PC-3 (cell line): ENCODE measurements at regions not wholly inside any gene's neighbourhood (a gene's known extent, or its start where the extent isn't known, plus 50 kb on each side); places are given as distances from the start of the nearest gene placed in this dataset.

ENCODE experiments used
- ATAC-seq: fragments of 200-7000 bp; cut with Tn5 transposase; 2 replicates; pipeline ENCODE4 v1.9.1; 2020; ENCODE audit warnings: mild to moderate bottlenecking, moderate library complexity
- BruUV-seq: library from RNA; stranded (reverse); fragments of 400-500 nt; replicated peaks from 2 replicates; lab custom pipeline; 2021; lab: Mats Ljungman, UMichigan
- CTCF ChIA-PET: fragments of 300-600 bp; sonication (Branson Sonifier 250); formaldehyde crosslinking; loops from one replicate; lab custom pipeline; 2022; ENCODE audit warnings: antibody characterized with exemption; lab: Charles Lee
- POLR2A ChIA-PET: fragments of 300-600 bp; sonication (Branson Sonifier 250); formaldehyde crosslinking; loops from one replicate; lab custom pipeline; 2022; ENCODE audit warnings: antibody characterized with exemption; ENCODE audit not compliant: unreplicated experiment; lab: Charles Lee
- DNase-seq: peaks from one replicate; pipeline ENCODE4 v3.0.0-alpha.2; 2015
- H2AFZ ChIP-seq: fragments of 300-600 bp; sonication (generic); 2 replicates; pipeline ENCODE4 v1.6.0; 2016; ENCODE audit warnings: antibody characterized with exemption, low read length
- H3F3A ChIP-seq: fragments of 300-600 bp; sonication (generic); one replicate; pipeline ENCODE4 v1.6.0; 2017; ENCODE audit warnings: antibody characterized with exemption, low read length, control low read depth, mild to moderate bottlenecking; ENCODE audit not compliant: unreplicated experiment
- H3K27ac ChIP-seq: fragments of 300-600 bp; sonication (generic); 2 replicates; pipeline ENCODE4 v1.5.1; 2016; ENCODE audit warnings: mild to moderate bottlenecking, low read length
- H3K27me3 ChIP-seq: fragments of 300-600 bp; sonication (generic); 2 replicates; pipeline ENCODE4 v1.6.1; 2016; ENCODE audit warnings: low read length, mixed read lengths
- H3K36me3 ChIP-seq: fragments of 300-600 bp; sonication (generic); 2 replicates; pipeline ENCODE4 v1.6.1; 2016; ENCODE audit warnings: low read depth, mixed run types, low read length, mixed read lengths
- H3K4me1 ChIP-seq: fragments of 300-600 bp; sonication (generic); 2 replicates; pipeline ENCODE4 v1.5.1; 2016; ENCODE audit warnings: low read length; ENCODE audit not compliant: insufficient read depth
- H3K4me2 ChIP-seq: fragments of 300-600 bp; sonication (generic); 2 replicates; pipeline ENCODE4 v1.6.0; 2016; ENCODE audit warnings: low read length
- H3K4me3 ChIP-seq: fragments of 300-600 bp; sonication (generic); 2 replicates; pipeline ENCODE4 v1.5.1; 2016; ENCODE audit warnings: mild to moderate bottlenecking, low read length, mixed read lengths
- H3K79me2 ChIP-seq: fragments of 300-600 bp; sonication (generic); 2 replicates; pipeline ENCODE4 v1.6.1; 2017; ENCODE audit warnings: low read length, mixed read lengths
- H3K9ac ChIP-seq: fragments of 300-600 bp; sonication (generic); 2 replicates; pipeline ENCODE4 v1.6.0; 2016; ENCODE audit warnings: mild to moderate bottlenecking, low read length
- H3K9me2 ChIP-seq: fragments of 300-600 bp; sonication (generic); replicated peaks from 2 replicates; pipeline ENCODE4 v1.6.1; 2016; ENCODE audit warnings: mixed run types, low read length, mixed read lengths
- H3K9me3 ChIP-seq: fragments of 300-600 bp; sonication (generic); 2 replicates; pipeline ENCODE4 v1.6.1; 2016; ENCODE audit warnings: low read length, mixed read lengths
- H4K20me1 ChIP-seq: fragments of 300-600 bp; sonication (generic); 2 replicates; pipeline ENCODE4 v1.6.1; 2016; ENCODE audit warnings: low read length, mixed read lengths
- CTCF ChIP-seq: fragments of 300-600 bp; sonication (generic); conservative IDR thresholded peaks from 2 replicates; pipeline ENCODE4 v1.5.1; 2017; ENCODE audit warnings: antibody characterized with exemption, low read depth, mild to moderate bottlenecking, low read length
- EZH2 ChIP-seq: fragments of 300-600 bp; sonication (generic); IDR thresholded peaks from one replicate; pipeline ENCODE4 v1.6.1; 2017; ENCODE audit warnings: antibody characterized with exemption, mild to moderate bottlenecking, low read length; ENCODE audit not compliant: unreplicated experiment
- EZH2phosphoT487 ChIP-seq: fragments of 300-600 bp; sonication (generic); IDR thresholded peaks from 2 replicates; pipeline ENCODE4 v1.6.1; 2018; ENCODE audit warnings: mild to moderate bottlenecking, antibody characterized with exemption, low read length, borderline replicate concordance
- intact Hi-C: fragments of 100-400 bp; cut with micrococcal nuclease; formaldehyde crosslinking; loops from 2 replicates; pipeline ENCODE4 v1.9.0; 2023

- Histone ChIP-seq H3F3A (no peaks in the 10 kb centered on the region), H3K79me2 (no peaks in the 10 kb centered on the region), H3K4me1 (no peaks in the 10 kb centered on the region), H3K4me3 (no peak overlapping the region), H3K9me3 (no peaks in the 10 kb centered on the region), H3K9ac (no peak overlapping the region), H3K27me3 (no peaks in the 10 kb centered on the region; the same call in 1 of the 2 replicates), H2AFZ (no peak overlapping the region), H3K4me2 (no peak overlapping the region), H3K36me3 (no peaks in the 10 kb centered on the region), H3K9me2 (no peaks in the 10 kb centered on the region), H3K27ac (no peak overlapping the region), H4K20me1 (no peaks in the 10 kb centered on the region)
- DNase-seq, result no peak
- ChIA-PET CTCF (no interaction called here), POLR2A (no interaction called here)
- no peak for TF ChIP-seq EZH2
- TF ChIP-seq CTCF, result no peak
- TF ChIP-seq EZH2phosphoT487, result no peak
- intact Hi-C loops, result no loop called here
- ATAC-seq, result no peak
- BruUV-seq, result no TSS peak
Observed at GRCh38 chr1:102241431-102242338, 245.0 kb upstream of the OLFM3 start.

- DNase-seq (no peak), ATAC-seq (no peak)
- no peaks in the 10 kb centered on the region for H3K79me2 ChIP-seq
- no peak for TF ChIP-seq EZH2
- TF ChIP-seq EZH2phosphoT487, result no peak
- TF ChIP-seq CTCF, result no peak
- H3K4me3 ChIP-seq, result no peak overlapping the region
- BruUV-seq, result no TSS peak
- ChIA-PET CTCF (no interaction called here), POLR2A (no interaction called here)
- H3K4me1 ChIP-seq, result no peaks in the 10 kb centered on the region
- H3K36me3 ChIP-seq, result no peaks in the 10 kb centered on the region
- H2AFZ ChIP-seq, result no peak overlapping the region
- H3K27me3 ChIP-seq, result peaks cover 3% of the 10 kb centered on the region; the same call in 1 of the 2 replicates
- H3K9ac ChIP-seq, result no peak overlapping the region
- H3K9me3 ChIP-seq, result no peaks in the 10 kb centered on the region
- H3K27ac ChIP-seq, result no peak overlapping the region
- no peaks in the 10 kb centered on the region for H3K9me2 ChIP-seq
- no peaks in the 10 kb centered on the region for H4K20me1 ChIP-seq
- intact Hi-C loops, result no loop called here
- no peak overlapping the region for H3K4me2 ChIP-seq
- no peaks in the 10 kb centered on the region for H3F3A ChIP-seq
Observed at GRCh38 chr1:102239247-102239646, 242.5 kb upstream of the OLFM3 start.
